Osteoblast (primary cell): ENCODE measurements at regions not wholly inside any gene's neighbourhood (a gene's known extent, or its start where the extent isn't known, plus 50 kb on each side); places are given as distances from the start of the nearest gene placed in this dataset.
A peak's percentile ranks its signal among the peaks of the same experiment; 100 is the strongest.

Source experiments
- DNase-seq: peaks from one replicate; pipeline ENCODE4 v3.0.0; 2011; ENCODE audit warnings: low spot score, mixed read lengths; ENCODE audit not compliant: insufficient read length; ENCODE audit errors: missing footprints
- H2AFZ ChIP-seq: 2 replicates; pipeline ENCODE4 v1.6.0; 2011; ENCODE audit warnings: mild to moderate bottlenecking, low read length
- H3K27ac ChIP-seq: 2 replicates; pipeline ENCODE4 v1.5.1; 2011; ENCODE audit warnings: mild to moderate bottlenecking, low read depth, low read length, moderate library complexity
- H3K27me3 ChIP-seq: 2 replicates; pipeline ENCODE4 v1.6.0; 2012; ENCODE audit warnings: mild to moderate bottlenecking, control low read depth, inconsistent platforms, low read length, moderate library complexity; ENCODE audit not compliant: insufficient read depth
- H3K36me3 ChIP-seq: 2 replicates; pipeline ENCODE4 v1.5.1; 2011; ENCODE audit warnings: mild to moderate bottlenecking, low read length, control low read depth, moderate library complexity; ENCODE audit not compliant: insufficient read depth
- H3K4me1 ChIP-seq: 2 replicates; pipeline ENCODE4 v1.5.1; 2011; ENCODE audit warnings: mild to moderate bottlenecking, low read length, control low read depth, moderate library complexity; ENCODE audit not compliant: insufficient read depth
- H3K4me2 ChIP-seq: 2 replicates; pipeline ENCODE4 v1.6.0; 2011; ENCODE audit warnings: mild to moderate bottlenecking, low read length; ENCODE audit not compliant: insufficient read depth
- H3K4me3 ChIP-seq: fragments of 200-600 bp; sonication (generic); 3 replicates; pipeline ENCODE4 v1.5.1; 2012; ENCODE audit warnings: mild to moderate bottlenecking, low read length, inconsistent platforms; ENCODE audit not compliant: insufficient read depth
- H3K79me2 ChIP-seq: 2 replicates; pipeline ENCODE4 v1.6.0; 2012; ENCODE audit warnings: mild to moderate bottlenecking, low read length, control low read depth, inconsistent platforms; ENCODE audit not compliant: insufficient read depth
- H3K9me3 ChIP-seq: 2 replicates; pipeline ENCODE4 v1.5.1; 2011; ENCODE audit warnings: low read depth, low read length, control low read depth
- H4K20me1 ChIP-seq: 2 replicates; pipeline ENCODE4 v1.6.0; 2012; ENCODE audit warnings: mild to moderate bottlenecking, low read length, control low read depth; ENCODE audit not compliant: insufficient read depth
- TF ChIP-seq, protein P1 (sequence below): IDR thresholded peaks from 2 replicates; pipeline ENCODE4 v1.5.1; 2011; ENCODE audit warnings: mild to moderate bottlenecking, low read depth, low read length, moderate library complexity; ENCODE audit errors: extremely low read depth

DNA sequence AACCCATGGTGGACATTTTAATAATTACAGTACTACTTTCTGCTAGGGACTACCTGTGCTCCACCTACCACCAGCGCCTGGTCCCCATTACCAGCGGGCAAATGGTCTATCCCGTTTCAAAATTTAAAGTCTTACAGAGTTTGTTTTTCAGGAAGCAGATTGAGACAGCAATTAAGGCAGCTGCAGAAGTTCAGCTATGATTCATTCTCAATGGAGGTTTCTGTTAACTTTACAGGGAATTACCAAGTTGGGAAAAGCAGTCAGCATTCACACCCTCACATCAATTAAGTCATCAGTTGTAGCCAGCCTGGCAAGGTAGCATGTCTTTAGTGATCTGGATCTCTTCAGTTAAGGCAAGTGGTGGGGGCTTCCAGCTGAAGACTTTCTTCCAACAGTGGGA lies 410.6 kb upstream of the DAB2 start:
- Histone ChIP-seq H2AFZ (peak overlapping the region; percentile 39), H3K4me1 (no peaks in the 10 kb centered on the region), H4K20me1 (no peaks in the 10 kb centered on the region), H3K79me2 (no peaks in the 10 kb centered on the region), H3K36me3 (no peaks in the 10 kb centered on the region), H3K4me2 (no peak overlapping the region), H3K4me3 (no peak overlapping the region), H3K9me3 (peaks cover 6% of the 10 kb centered on the region), H3K27ac (no peak overlapping the region), H3K27me3 (no peaks in the 10 kb centered on the region)
- DNase-seq, result no peak
- TF ChIP-seq, protein P1, sequence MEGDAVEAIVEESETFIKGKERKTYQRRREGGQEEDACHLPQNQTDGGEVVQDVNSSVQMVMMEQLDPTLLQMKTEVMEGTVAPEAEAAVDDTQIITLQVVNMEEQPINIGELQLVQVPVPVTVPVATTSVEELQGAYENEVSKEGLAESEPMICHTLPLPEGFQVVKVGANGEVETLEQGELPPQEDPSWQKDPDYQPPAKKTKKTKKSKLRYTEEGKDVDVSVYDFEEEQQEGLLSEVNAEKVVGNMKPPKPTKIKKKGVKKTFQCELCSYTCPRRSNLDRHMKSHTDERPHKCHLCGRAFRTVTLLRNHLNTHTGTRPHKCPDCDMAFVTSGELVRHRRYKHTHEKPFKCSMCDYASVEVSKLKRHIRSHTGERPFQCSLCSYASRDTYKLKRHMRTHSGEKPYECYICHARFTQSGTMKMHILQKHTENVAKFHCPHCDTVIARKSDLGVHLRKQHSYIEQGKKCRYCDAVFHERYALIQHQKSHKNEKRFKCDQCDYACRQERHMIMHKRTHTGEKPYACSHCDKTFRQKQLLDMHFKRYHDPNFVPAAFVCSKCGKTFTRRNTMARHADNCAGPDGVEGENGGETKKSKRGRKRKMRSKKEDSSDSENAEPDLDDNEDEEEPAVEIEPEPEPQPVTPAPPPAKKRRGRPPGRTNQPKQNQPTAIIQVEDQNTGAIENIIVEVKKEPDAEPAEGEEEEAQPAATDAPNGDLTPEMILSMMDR, result no peak

DNA sequence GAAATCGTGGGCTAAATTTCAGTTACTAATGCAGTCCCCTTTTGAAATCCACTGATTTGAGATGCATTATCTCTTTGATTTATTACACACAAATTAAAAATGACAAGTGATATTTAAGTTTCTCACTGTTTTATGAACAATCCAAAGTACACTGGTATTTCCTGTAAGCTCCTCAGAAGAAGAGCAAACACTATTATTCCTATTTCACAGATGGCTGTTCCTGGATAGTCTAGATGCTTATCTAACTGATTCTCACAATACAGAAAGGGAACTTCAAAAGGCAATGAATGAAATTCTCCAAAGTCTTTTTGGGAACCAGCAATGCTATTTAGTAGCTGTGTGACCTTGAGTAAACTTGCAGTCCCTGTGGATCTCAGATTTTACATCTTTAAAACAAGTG lies 404.7 kb upstream of the DAB2 start:
- TF ChIP-seq, protein P1, result no peak
- H2AFZ ChIP-seq, result no peak overlapping the region
- no peaks in the 10 kb centered on the region for H3K79me2 ChIP-seq
- H3K36me3 ChIP-seq, result no peaks in the 10 kb centered on the region
- H3K9me3 ChIP-seq, result no peaks in the 10 kb centered on the region
- H3K4me1 ChIP-seq, result no peaks in the 10 kb centered on the region
- H3K4me2 ChIP-seq, result no peak overlapping the region
- no peak overlapping the region for H3K27ac ChIP-seq
- no peak overlapping the region for H3K4me3 ChIP-seq
- no peaks in the 10 kb centered on the region for H3K27me3 ChIP-seq
- no peak for DNase-seq
- no peaks in the 10 kb centered on the region for H4K20me1 ChIP-seq

DNA sequence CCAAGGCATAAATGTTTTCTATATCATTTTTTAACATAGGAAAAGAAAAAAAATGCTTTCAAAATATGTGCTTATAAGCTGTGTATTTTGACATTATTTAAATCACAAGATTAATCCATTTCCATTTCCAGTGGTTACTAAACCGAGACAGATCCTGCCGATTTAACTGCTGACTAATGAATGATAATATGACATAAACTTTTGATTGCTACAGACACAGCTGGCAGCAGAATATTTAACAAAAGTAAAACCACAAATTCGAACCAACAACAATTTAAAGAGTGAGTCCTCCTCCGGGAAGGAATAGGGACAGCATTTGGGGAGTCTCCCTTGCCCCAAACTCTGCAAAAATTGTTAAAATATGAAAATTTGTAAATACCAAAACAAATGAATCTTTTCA lies 401.3 kb upstream of the DAB2 start:
- Histone ChIP-seq H3K9me3 (no peaks in the 10 kb centered on the region), H3K79me2 (no peaks in the 10 kb centered on the region), H3K36me3 (no peaks in the 10 kb centered on the region), H2AFZ (no peak overlapping the region), H3K4me3 (no peak overlapping the region), H3K27ac (no peak overlapping the region), H3K4me2 (no peak overlapping the region), H3K27me3 (no peaks in the 10 kb centered on the region), H4K20me1 (no peaks in the 10 kb centered on the region), H3K4me1 (peaks cover 8% of the 10 kb centered on the region)
- no peak for DNase-seq
- TF ChIP-seq, protein P1, result no peak

DNA sequence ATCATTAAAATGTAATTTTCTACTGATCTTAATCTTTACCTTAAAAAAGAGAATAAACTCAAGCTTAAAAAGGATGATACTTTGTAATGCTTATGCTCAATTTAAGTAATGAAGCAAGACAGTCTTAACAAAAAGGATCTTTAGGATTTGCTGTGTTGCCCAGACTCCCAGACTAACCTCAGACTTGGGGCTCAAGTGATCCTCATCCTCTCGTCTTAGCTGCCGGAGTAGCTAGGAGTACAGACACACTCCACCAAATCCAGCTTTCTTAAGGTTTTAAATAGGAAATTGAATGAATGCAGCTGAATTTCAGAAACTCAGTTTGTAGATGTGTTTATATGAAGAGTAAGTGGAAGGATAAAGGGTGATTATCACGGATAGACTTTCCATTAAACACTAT lies 400.5 kb upstream of the DAB2 start:
- DNase-seq, result no peak
- Histone ChIP-seq H3K4me2 (no peak overlapping the region), H3K79me2 (no peaks in the 10 kb centered on the region), H4K20me1 (no peaks in the 10 kb centered on the region), H3K4me1 (peaks cover 8% of the 10 kb centered on the region), H3K36me3 (no peaks in the 10 kb centered on the region), H3K9me3 (no peaks in the 10 kb centered on the region), H3K27me3 (no peaks in the 10 kb centered on the region), H3K27ac (no peak overlapping the region), H3K4me3 (no peak overlapping the region), H2AFZ (no peak overlapping the region)
- TF ChIP-seq, protein P1, result no peak
